Stimulated activated CD8-positive, alpha-beta memory T cell treated with anti-CD3 and anti-CD28 coated beads, Interleukin-15, amount 100 ng/mL, for 48 hours (primary cell): ENCODE measurements at regions not wholly inside any gene's neighbourhood (a gene's known extent, or its start where the extent isn't known, plus 50 kb on each side); places are given as distances from the start of the nearest gene placed in this dataset.

Source experiments
- DNase-seq, 2 donors: peaks; one replicate each; pipeline ENCODE4 v3.0.0-alpha.2; 2020; ENCODE audit warnings: low read depth in 2 of 2

- no peak for DNase-seq
These were observed 159.3 kb downstream of the CYRIA start for GRCh38 chr2:16506366-16506765.

- DNase-seq = no peak
These were observed 168.9 kb downstream of the CYRIA start for GRCh38 chr2:16496426-16497388.

GRCh38 chr2:16495509-16496208, 170.0 kb downstream of the CYRIA start:
- DNase-seq = no peak

- DNase-seq = no peak
These were observed 170.7 kb downstream of the CYRIA start for GRCh38 chr2:16494836-16495508.

- DNase-seq = no peak
These were observed 171.8 kb downstream of the CYRIA start for GRCh38 chr2:16493788-16494187.

- DNase-seq = no peak
These were observed 177.9 kb downstream of the CYRIA start for GRCh38 chr2:16487686-16488085.

- DNase-seq = no peak
These were observed 180.4 kb downstream of the CYRIA start for GRCh38 chr2:16485251-16485650.

- DNase-seq = no peak
These were observed 183.2 kb downstream of the CYRIA start for GRCh38 chr2:16482460-16482859.

GRCh38 chr2:16481351-16481750, 184.3 kb downstream of the CYRIA start:
- no peak for DNase-seq

- DNase-seq = no peak
These were observed 185.9 kb downstream of the CYRIA start for GRCh38 chr2:16479721-16480120.

- no peak for DNase-seq
These were observed 187.0 kb downstream of the CYRIA start for GRCh38 chr2:16478434-16479210.

GRCh38 chr2:16477648-16478047, 188.0 kb downstream of the CYRIA start:
- no peak for DNase-seq

GRCh38 chr2:16476866-16477265, 188.8 kb downstream of the CYRIA start:
- no peak for DNase-seq

GRCh38 chr2:16475986-16476567, 189.6 kb downstream of the CYRIA start:
- DNase-seq = no peak

- DNase-seq = no peak
These were observed 190.0 kb downstream of the CYRIA start for GRCh38 chr2:16475586-16475985.

GRCh38 chr2:16473575-16473974, 192.1 kb downstream of the CYRIA start:
- no peak for DNase-seq

GRCh38 chr2:16470936-16471490, 194.6 kb downstream of the CYRIA start:
- DNase-seq = no peak

GRCh38 chr2:16466821-16467151, 198.8 kb downstream of the CYRIA start:
- no peak for DNase-seq

- no peak for DNase-seq
These were observed 199.4 kb downstream of the CYRIA start for GRCh38 chr2:16466133-16466820.

GRCh38 chr2:16464641-16465040, 201.0 kb downstream of the CYRIA start:
- no peak for DNase-seq
